IMR-90 (cell line): ENCODE measurements at regions not wholly inside any gene's neighbourhood (a gene's known extent, or its start where the extent isn't known, plus 50 kb on each side); places are given as distances from the start of the nearest gene placed in this dataset.

Experiments
- ATAC-seq: fragments of 200-7000 bp; cut with Tn5 transposase; 2 replicates; pipeline ENCODE4 v1.9.1; 2020; ENCODE audit warnings: low read depth, mild to moderate bottlenecking, moderate library complexity
- BruUV-seq: library from RNA; stranded (reverse); fragments of 400-500 nt; replicated peaks from 2 replicates; lab custom pipeline; 2021; lab: Mats Ljungman, UMichigan
- CTCF ChIA-PET: fragments of 300-600 bp; formaldehyde crosslinking; extraction: SDS; loops from one replicate; lab custom pipeline; 2021; ENCODE audit warnings: antibody characterized with exemption; lab: Yijun Ruan, JAX
- POLR2A ChIA-PET: fragments of 300-600 bp; sonication (Branson Sonifier 250); formaldehyde crosslinking; loops from one replicate; lab custom pipeline; 2022; ENCODE audit warnings: antibody characterized with exemption; ENCODE audit not compliant: unreplicated experiment; lab: Charles Lee
- DNase-seq: peaks from one replicate; pipeline ENCODE4 v3.0.0; 2013
- H2AFZ ChIP-seq: replicated peaks from 2 replicates; pipeline ENCODE3; 2013; ENCODE audit warnings: low read length, mild to moderate bottlenecking; ENCODE audit not compliant: poor library complexity
- H2AK5ac ChIP-seq: 2 replicates; pipeline ENCODE4 v1.6.1; 2013; ENCODE audit warnings: low read depth, low read length, inconsistent platforms
- H2AK9ac ChIP-seq: replicated peaks from 2 replicates; pipeline ENCODE3; 2013; ENCODE audit warnings: mild to moderate bottlenecking, low read depth, low read length, moderate library complexity; ENCODE audit not compliant: poor library complexity
- H2BK120ac ChIP-seq: 2 replicates; pipeline ENCODE4 v1.6.1; 2013; ENCODE audit warnings: low read depth, low read length, inconsistent platforms
- H2BK15ac ChIP-seq: 3 replicates; pipeline ENCODE4 v1.6.1; 2013; ENCODE audit warnings: low read depth, low read length, inconsistent platforms
- H2BK20ac ChIP-seq: 2 replicates; pipeline ENCODE4 v1.6.1; 2013; ENCODE audit warnings: low read depth, mild to moderate bottlenecking, inconsistent platforms, low read length, moderate library complexity
- H2BK5ac ChIP-seq: 2 replicates; pipeline ENCODE4 v1.6.1; 2013; ENCODE audit warnings: mild to moderate bottlenecking, low read depth, low read length, inconsistent platforms; ENCODE audit not compliant: poor library complexity, severe bottlenecking
- H3K14ac ChIP-seq: replicated peaks from 2 replicates; pipeline ENCODE4 v1.6.1; 2013; ENCODE audit warnings: low read depth, low read length, inconsistent platforms
- H3K18ac ChIP-seq: 2 replicates; pipeline ENCODE4 v1.6.1; 2013; ENCODE audit warnings: low read depth, low read length, control low read depth
- H3K23ac ChIP-seq: 2 replicates; pipeline ENCODE4 v1.6.1; 2013; ENCODE audit warnings: low read depth, low read length, inconsistent platforms
- H3K27ac ChIP-seq: 2 replicates; pipeline ENCODE4 v1.5.1; 2013; ENCODE audit warnings: mild to moderate bottlenecking, control low read depth, low read length; ENCODE audit not compliant: insufficient read depth
- H3K27me3 ChIP-seq: 2 replicates; pipeline ENCODE4 v1.6.1; 2013; ENCODE audit warnings: low read length; ENCODE audit not compliant: control insufficient read depth, insufficient read depth
- H3K36me3 ChIP-seq: 2 replicates; pipeline ENCODE4 v1.6.1; 2013; ENCODE audit warnings: low read length, mixed read lengths; ENCODE audit not compliant: control insufficient read depth, insufficient read depth
- H3K4ac ChIP-seq: 2 replicates; pipeline ENCODE4 v1.6.1; 2013; ENCODE audit warnings: low read depth, low read length, inconsistent platforms
- H3K4me1 ChIP-seq: 2 replicates; pipeline ENCODE4 v1.6.1; 2013; ENCODE audit warnings: low read length, mixed read lengths; ENCODE audit not compliant: control insufficient read depth, insufficient read depth
- H3K4me2 ChIP-seq: 2 replicates; pipeline ENCODE4 v1.6.1; 2013; ENCODE audit warnings: low read depth, mild to moderate bottlenecking, control low read depth, low read length, moderate library complexity
- H3K4me3 ChIP-seq: 2 replicates; pipeline ENCODE4 v1.5.1; 2013; ENCODE audit warnings: low read depth, mild to moderate bottlenecking, control low read depth, low read length, moderate library complexity; ENCODE audit not compliant: insufficient read depth
- H3K56ac ChIP-seq: 2 replicates; pipeline ENCODE4 v1.6.1; 2013; ENCODE audit warnings: low read length, inconsistent platforms; ENCODE audit not compliant: insufficient read depth; ENCODE audit errors: extremely low read depth
- H3K79me1 ChIP-seq, 2 experiments: 2 replicates each; pipeline ENCODE4 v1.6.1; 2013; ENCODE audit warnings: low read length in 2 of 2, inconsistent platforms in 1 of 2, low read depth in 1 of 2
- H3K9ac ChIP-seq: 2 replicates; pipeline ENCODE4 v1.6.1; 2013; ENCODE audit warnings: low read depth, low read length, control low read depth
- H3K9me1 ChIP-seq: 2 replicates; pipeline ENCODE4 v1.6.1; 2013; ENCODE audit warnings: low read length, inconsistent platforms; ENCODE audit not compliant: insufficient read depth
- H3K9me3 ChIP-seq: 2 replicates; pipeline ENCODE4 v1.6.1; 2013; ENCODE audit warnings: low read length; ENCODE audit not compliant: control insufficient read depth, insufficient read depth
- H4K20me1 ChIP-seq: 2 replicates; pipeline ENCODE4 v1.6.1; 2013; ENCODE audit warnings: low read length, inconsistent platforms; ENCODE audit not compliant: insufficient read depth
- H4K5ac ChIP-seq: 2 replicates; pipeline ENCODE4 v1.6.1; 2013; ENCODE audit warnings: mild to moderate bottlenecking, low read depth, low read length, control low read depth
- H4K8ac ChIP-seq, 2 experiments: 2 replicates each; pipeline ENCODE4 v1.6.1; 2013; ENCODE audit warnings: low read depth in 2 of 2, low read length in 2 of 2, control low read depth in 1 of 2, inconsistent platforms in 1 of 2
- H4K91ac ChIP-seq: 2 replicates; pipeline ENCODE4 v1.6.1; 2013; ENCODE audit warnings: low read depth, low read length, inconsistent platforms; ENCODE audit not compliant: insufficient read depth
- BHLHE40 ChIP-seq: fragments of 150-350 bp; IDR thresholded peaks from 2 replicates; pipeline ENCODE4 v1.6.1; 2016; ENCODE audit warnings: mild to moderate bottlenecking, low read depth, low read length
- CEBPB ChIP-seq: IDR thresholded peaks from 2 replicates; pipeline ENCODE4 v1.6.1; 2012; ENCODE audit warnings: low read depth, low read length, improper control_type of control experiment
- CHD1 ChIP-seq: IDR thresholded peaks from 2 replicates; pipeline ENCODE4 v1.6.1; 2012; ENCODE audit warnings: low read depth, low read length, improper control_type of control experiment
- CTCF ChIP-seq: conservative IDR thresholded peaks from 2 replicates; pipeline ENCODE4 v1.5.1; 2012; ENCODE audit warnings: mild to moderate bottlenecking, low read depth, low read length, improper control_type of control experiment
- ELK1 ChIP-seq: fragments of 150-350 bp; IDR thresholded peaks from 2 replicates; pipeline ENCODE4 v1.6.1; 2016; ENCODE audit warnings: low read depth, mild to moderate bottlenecking, low read length, moderate library complexity, borderline replicate concordance
- FOS ChIP-seq: fragments of 150-350 bp; IDR thresholded peaks from 2 replicates; pipeline ENCODE4 v1.6.1; 2016; ENCODE audit warnings: low read depth, low read length
- NFE2L2 ChIP-seq: fragments of 150-350 bp; IDR thresholded peaks from 2 replicates; pipeline ENCODE4 v1.6.1; 2016; ENCODE audit warnings: low read depth, mild to moderate bottlenecking, low read length
- POLR2A ChIP-seq: IDR thresholded peaks from 2 replicates; pipeline ENCODE4 v1.6.1; 2012; ENCODE audit warnings: mild to moderate bottlenecking, low read depth, low read length
- RAD21 ChIP-seq: IDR thresholded peaks from 2 replicates; pipeline ENCODE4 v1.6.1; 2012; ENCODE audit warnings: low read length, improper control_type of control experiment
- RCOR1 ChIP-seq: IDR thresholded peaks from 2 replicates; pipeline ENCODE4 v1.6.1; 2012; ENCODE audit warnings: mild to moderate bottlenecking, low read length, improper control_type of control experiment; ENCODE audit not compliant: insufficient replicate concordance
- RFX5 ChIP-seq: IDR thresholded peaks from 2 replicates; pipeline ENCODE4 v1.8.0; 2012; ENCODE audit warnings: low read depth, mild to moderate bottlenecking, low read length, moderate library complexity
- SMC3 ChIP-seq: fragments of 150-350 bp; IDR thresholded peaks from 2 replicates; pipeline ENCODE4 v1.6.1; 2016; ENCODE audit warnings: low read depth, mild to moderate bottlenecking, antibody characterized with exemption, low read length, moderate library complexity
- WGBS, 2 experiments: methylation state at CpG; one replicate each; pipeline versions ENCODE4 v1.1.5 to v1.1.7; 2013; ENCODE audit warnings: missing lambda C conversion rate in 2 of 2; ENCODE audit not compliant: insufficient read length in 1 of 2; ENCODE audit errors: extremely low coverage in 2 of 2; 5-methylcytosine and 5-hydroxymethylcytosine counted together
- dilution Hi-C: fragments of 300-500 bp; cut with HindIII; formaldehyde crosslinking; loops from one replicate; pipeline ENCODE4 v1.14.3; 2018; ENCODE audit warnings: low sequenced_read_pairs; ENCODE audit not compliant: unreplicated experiment
- in situ Hi-C: fragments of 300-500 bp; cut with MboI; formaldehyde crosslinking; loops from 3 replicates; pipeline ENCODE4 v1.14.3; 2019; ENCODE audit warnings: low sequenced_read_pairs, inconsistent platforms, mixed read lengths
- intact Hi-C: fragments of 100-400 bp; cut with micrococcal nuclease; formaldehyde crosslinking; loops from 2 replicates; pipeline ENCODE4 v1.10.0; 2022

DNA sequence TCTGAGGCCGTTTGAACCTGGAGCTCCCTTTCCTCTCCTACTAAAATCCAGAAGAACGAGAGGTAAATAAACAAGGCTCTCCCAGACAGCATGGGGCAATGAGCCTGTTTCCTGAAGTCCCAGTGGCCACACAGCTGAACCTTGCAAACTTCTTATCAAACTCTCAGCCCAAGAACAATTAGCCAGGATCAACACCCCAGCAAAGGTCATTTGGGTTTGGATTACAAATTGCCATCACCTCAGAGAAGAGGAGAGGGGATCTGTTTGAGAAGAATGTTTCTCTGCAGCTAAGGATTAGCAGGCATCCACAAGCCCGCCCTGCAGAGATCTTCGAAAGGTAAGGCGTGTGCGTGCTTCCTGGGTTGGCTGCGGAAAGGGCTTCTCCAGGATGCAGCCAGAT is 201.9 kb upstream of the SOX1 start:
- dilution Hi-C loops (no loop called here), intact Hi-C loops (no loop called here), in situ Hi-C loops (no loop called here)
- no TSS peak for BruUV-seq
- no peak overlapping the region for H2AK5ac ChIP-seq
- no peak overlapping the region for H3K18ac ChIP-seq
- H3K4ac ChIP-seq: no peak overlapping the region
- no peaks in the 10 kb centered on the region for H3K4me1 ChIP-seq
- no peak overlapping the region for H3K9ac ChIP-seq
- H4K20me1 ChIP-seq: no peaks in the 10 kb centered on the region
- H2BK15ac ChIP-seq: no peak overlapping the region
- no peaks in the 10 kb centered on the region for H3K36me3 ChIP-seq
- no peak overlapping the region for H3K4me3 ChIP-seq
- H3K27me3 ChIP-seq: no peaks in the 10 kb centered on the region
- H3K56ac ChIP-seq: no peak overlapping the region
- ChIA-PET CTCF (no interaction called here), POLR2A (no interaction called here)
- H3K79me1 ChIP-seq: no peaks in the 10 kb centered on the region
- H3K4me2 ChIP-seq: no peak overlapping the region
- H2AFZ ChIP-seq: no peak overlapping the region
- no peak overlapping the region for H2BK5ac ChIP-seq
- H2BK120ac ChIP-seq: no peak overlapping the region
- H3K14ac ChIP-seq: no peak overlapping the region
- no peak overlapping the region for H4K5ac ChIP-seq
- no peaks in the 10 kb centered on the region for H3K9me1 ChIP-seq
- no peak overlapping the region for H2AK9ac ChIP-seq
- H2BK20ac ChIP-seq: no peak overlapping the region
- ATAC-seq: no peak
- TF ChIP-seq SMC3: no peak
- no peak for TF ChIP-seq RCOR1
- no peak for TF ChIP-seq RFX5
- TF ChIP-seq ELK1: no peak
- no peak for TF ChIP-seq NFE2L2
- no peak for TF ChIP-seq CEBPB
- no peak for TF ChIP-seq BHLHE40
- no peak for TF ChIP-seq RAD21
- no peak for TF ChIP-seq CTCF
- no peak for TF ChIP-seq CHD1
- no peak for TF ChIP-seq FOS
- TF ChIP-seq POLR2A: no peak
- no peak overlapping the region for H4K8ac ChIP-seq
- H3K9me3 ChIP-seq: peaks cover 56% of the 10 kb centered on the region
- DNase-seq: no peak
- no peak overlapping the region for H3K23ac ChIP-seq
- WGBS, 2 experiments: no CpG with 5 or more reads among the region's 7 CpGs
- no peak overlapping the region for H3K27ac ChIP-seq
- no peak overlapping the region for H4K91ac ChIP-seq
